Activated T-helper 17 cell treated with anti-CD3 and anti-CD28 coated beads, Interleukin-2, amount 50 U/mL, for 72 hours (primary cell): ENCODE measurements at regions not wholly inside any gene's neighbourhood (a gene's known extent, or its start where the extent isn't known, plus 50 kb on each side); places are given as distances from the start of the nearest gene placed in this dataset.
"Not testable (repeated sequence)": the region's sequence is repeated elsewhere in the genome, so short reads cannot be mapped to it uniquely, and the experiment has no call there.

Source experiments
- ATAC-seq: fragments of 150-1000 bp; cut with Tn5 transposase; replicated peaks from 2 replicates; pipeline ENCODE4 v1.10.0; 2021; ENCODE audit warnings: mild to moderate bottlenecking, moderate library complexity
- H3K27ac Mint-ChIP-seq: one replicate; pipeline ENCODE4 v1.8.0; 2022; ENCODE audit warnings: mixed read lengths
- H3K27me3 Mint-ChIP-seq: one replicate; pipeline ENCODE4 v1.8.0; 2022; ENCODE audit warnings: mixed read lengths
- H3K36me3 Mint-ChIP-seq: one replicate; pipeline ENCODE4 v1.8.0; 2022; ENCODE audit warnings: low read depth, mild to moderate bottlenecking, mixed read lengths
- H3K4me1 Mint-ChIP-seq: one replicate; pipeline ENCODE4 v1.8.0; 2022; ENCODE audit warnings: mixed read lengths
- H3K4me3 Mint-ChIP-seq: one replicate; pipeline ENCODE4 v1.8.0; 2022; ENCODE audit warnings: mild to moderate bottlenecking, mixed read lengths
- H3K9me3 Mint-ChIP-seq: one replicate; pipeline ENCODE4 v1.8.0; 2022; ENCODE audit warnings: mixed read lengths

DNA sequence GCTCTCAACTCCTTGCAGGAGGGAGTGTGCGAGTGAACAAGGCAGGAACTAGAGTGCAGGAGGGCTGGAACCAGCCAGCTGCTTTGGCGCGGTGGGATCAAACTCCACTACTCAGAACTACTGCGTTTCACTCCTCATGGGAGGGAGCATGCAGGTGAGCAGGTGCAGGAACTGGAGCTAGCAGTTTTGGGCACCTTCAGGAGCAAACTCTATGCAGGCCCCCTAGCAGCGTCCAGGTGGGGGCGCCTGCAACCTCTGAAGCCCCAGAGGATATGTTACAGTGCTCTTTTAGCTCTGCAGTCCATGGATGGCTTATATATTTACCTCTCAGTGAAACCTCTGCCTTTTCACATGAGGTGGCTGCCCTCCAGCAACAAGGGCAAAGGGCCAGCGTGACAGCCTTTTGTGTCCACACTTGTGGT is 1303.4 kb downstream of the PCDH9 start:
- no peak for ATAC-seq
- Mint-ChIP-seq H3K4me3 (no peak overlapping the region), H3K36me3 (no peaks in the 10 kb centered on the region), H3K27ac (no peak overlapping the region), H3K9me3 (peaks cover 7% of the 10 kb centered on the region), H3K27me3 (no peaks in the 10 kb centered on the region), H3K4me1 (no peaks in the 10 kb centered on the region)

DNA sequence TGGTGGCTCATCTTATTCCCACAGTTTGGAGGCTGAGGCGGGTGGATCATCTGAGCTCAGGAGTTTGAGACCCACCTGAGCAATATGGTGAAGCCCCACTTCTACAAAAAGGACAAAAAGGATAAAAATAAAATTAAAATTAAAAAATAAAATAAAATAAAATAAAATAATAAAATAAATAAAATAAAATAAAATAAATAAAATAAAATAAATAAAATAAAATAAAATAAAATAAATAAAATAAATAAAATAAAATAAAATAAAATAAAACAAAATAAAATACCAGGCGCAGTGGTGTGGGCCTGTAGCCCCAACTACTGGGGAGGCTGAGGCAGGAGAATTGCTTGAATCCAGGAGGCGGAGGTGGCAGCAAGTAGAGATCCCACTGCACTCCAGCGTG is 1307.3 kb downstream of the PCDH9 start:
- H3K27ac Mint-ChIP-seq, H3K4me1 Mint-ChIP-seq, H3K9me3 Mint-ChIP-seq, ATAC-seq, H3K4me3 Mint-ChIP-seq, H3K27me3 Mint-ChIP-seq, H3K36me3 Mint-ChIP-seq: not testable (repeated sequence)

DNA sequence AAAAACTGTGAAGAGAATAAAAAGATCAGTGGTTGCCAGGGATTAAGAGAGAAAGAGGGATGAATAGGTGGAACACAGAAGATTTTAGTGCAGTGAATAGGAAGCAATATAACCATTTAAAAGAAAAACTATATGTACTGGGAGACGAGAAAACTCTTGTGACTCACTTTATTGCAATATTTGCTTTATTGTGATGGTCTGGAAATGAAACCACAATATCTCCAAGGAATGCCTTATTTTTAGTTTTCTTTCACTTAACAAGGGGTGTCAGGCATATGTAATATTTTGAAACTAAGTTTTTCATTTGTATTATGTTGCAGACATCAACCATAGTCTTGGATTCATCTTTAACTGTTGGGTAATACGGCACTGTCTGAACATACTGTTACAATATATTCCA is 1308.2 kb downstream of the PCDH9 start:
- H3K27ac Mint-ChIP-seq, result no peak overlapping the region
- H3K4me1 Mint-ChIP-seq, result no peaks in the 10 kb centered on the region
- no peak for ATAC-seq
- no peaks in the 10 kb centered on the region for H3K27me3 Mint-ChIP-seq
- no peaks in the 10 kb centered on the region for H3K36me3 Mint-ChIP-seq
- H3K4me3 Mint-ChIP-seq, result no peak overlapping the region
- peaks cover 9% of the 10 kb centered on the region for H3K9me3 Mint-ChIP-seq

DNA sequence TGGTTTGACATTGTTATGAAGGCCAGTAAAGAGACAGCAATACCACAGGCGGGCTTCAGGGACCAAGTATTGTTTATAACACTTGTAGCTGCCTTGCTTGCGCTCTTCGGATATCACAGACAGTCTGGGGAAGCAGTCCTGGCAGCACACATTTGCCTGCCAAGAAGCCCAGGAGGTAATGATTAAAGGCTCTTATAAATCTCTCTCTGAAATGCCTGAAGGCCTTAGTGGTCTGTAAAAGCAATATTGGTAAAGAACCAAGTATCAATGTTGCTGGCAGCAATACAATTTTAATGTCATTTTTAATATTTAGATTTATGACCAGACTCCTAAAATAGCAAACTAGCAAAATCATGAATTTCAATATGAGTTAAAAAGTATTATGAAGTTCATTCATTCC is 1312.4 kb downstream of the PCDH9 start:
- Mint-ChIP-seq H3K36me3 (no peaks in the 10 kb centered on the region), H3K27me3 (no peaks in the 10 kb centered on the region), H3K9me3 (peaks cover 9% of the 10 kb centered on the region), H3K4me3 (no peak overlapping the region), H3K27ac (no peak overlapping the region), H3K4me1 (no peaks in the 10 kb centered on the region)
- ATAC-seq, result no peak

DNA sequence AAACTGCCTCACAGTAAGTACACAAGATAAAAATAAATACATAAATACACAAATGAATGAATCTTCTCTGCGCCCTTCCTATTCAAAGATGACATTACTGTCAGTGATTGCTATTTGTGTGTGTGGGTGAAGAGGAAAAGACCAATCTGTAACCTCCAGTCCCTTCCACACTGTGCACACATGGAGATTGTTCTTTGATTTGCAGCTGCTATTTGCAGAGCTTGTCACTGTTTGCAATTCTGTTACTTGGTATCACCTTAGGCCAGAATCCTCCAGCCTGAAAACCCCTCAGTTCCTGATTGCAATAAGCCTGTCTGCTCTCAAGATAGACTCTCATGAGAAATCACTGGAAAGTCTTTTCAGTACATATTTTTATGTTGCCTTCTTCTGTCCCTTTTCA is 1314.9 kb downstream of the PCDH9 start:
- H3K27ac Mint-ChIP-seq, result no peak overlapping the region
- H3K4me1 Mint-ChIP-seq, result no peaks in the 10 kb centered on the region
- H3K27me3 Mint-ChIP-seq, result no peaks in the 10 kb centered on the region
- no peak overlapping the region for H3K4me3 Mint-ChIP-seq
- peaks cover 9% of the 10 kb centered on the region for H3K9me3 Mint-ChIP-seq
- ATAC-seq, result no peak
- H3K36me3 Mint-ChIP-seq, result no peaks in the 10 kb centered on the region

DNA sequence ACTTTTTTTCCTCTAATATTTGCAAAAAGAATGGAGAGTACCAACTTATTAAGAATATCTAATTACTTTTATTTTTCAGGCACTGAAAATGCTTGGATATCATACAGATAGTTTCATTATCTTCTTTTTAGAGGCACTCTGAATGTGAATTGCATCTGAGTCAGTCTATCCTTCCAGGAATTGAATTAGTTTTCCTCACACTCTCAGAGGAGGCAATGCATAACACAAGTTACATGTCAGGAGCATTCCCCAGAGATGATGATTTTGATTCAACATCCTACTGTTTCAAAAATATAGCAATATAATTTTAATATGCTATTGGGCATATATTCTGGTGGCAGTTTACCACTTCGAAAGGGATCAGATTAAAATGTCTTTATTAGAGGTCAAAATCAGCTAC is 1315.4 kb downstream of the PCDH9 start:
- Mint-ChIP-seq H3K4me1 (no peaks in the 10 kb centered on the region), H3K27me3 (no peaks in the 10 kb centered on the region), H3K27ac (no peak overlapping the region), H3K36me3 (no peaks in the 10 kb centered on the region), H3K4me3 (no peak overlapping the region), H3K9me3 (peaks cover 9% of the 10 kb centered on the region)
- no peak for ATAC-seq

DNA sequence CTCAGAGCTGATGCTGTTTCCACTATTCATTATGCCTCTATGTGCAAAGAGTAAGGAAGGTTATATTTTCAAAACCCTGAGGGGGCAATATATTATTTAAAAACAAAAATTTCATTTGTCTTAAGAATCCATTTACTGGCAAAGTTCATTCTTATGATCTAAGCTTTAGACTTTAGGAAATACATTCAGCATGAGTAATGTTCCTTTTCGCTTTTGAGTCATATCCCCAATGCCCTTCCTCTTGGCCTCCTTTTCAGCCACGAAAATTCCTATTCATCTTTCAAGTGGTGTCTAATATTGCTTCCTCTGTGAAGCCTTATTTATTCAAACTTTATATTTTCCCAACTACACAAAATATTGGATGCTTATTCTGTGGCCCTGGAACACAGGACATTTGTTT is 1317.0 kb downstream of the PCDH9 start:
- no peak overlapping the region for H3K27ac Mint-ChIP-seq
- H3K36me3 Mint-ChIP-seq, result no peaks in the 10 kb centered on the region
- no peak overlapping the region for H3K4me3 Mint-ChIP-seq
- peaks cover 11% of the 10 kb centered on the region for H3K9me3 Mint-ChIP-seq
- no peaks in the 10 kb centered on the region for H3K27me3 Mint-ChIP-seq
- no peak for ATAC-seq
- no peaks in the 10 kb centered on the region for H3K4me1 Mint-ChIP-seq

DNA sequence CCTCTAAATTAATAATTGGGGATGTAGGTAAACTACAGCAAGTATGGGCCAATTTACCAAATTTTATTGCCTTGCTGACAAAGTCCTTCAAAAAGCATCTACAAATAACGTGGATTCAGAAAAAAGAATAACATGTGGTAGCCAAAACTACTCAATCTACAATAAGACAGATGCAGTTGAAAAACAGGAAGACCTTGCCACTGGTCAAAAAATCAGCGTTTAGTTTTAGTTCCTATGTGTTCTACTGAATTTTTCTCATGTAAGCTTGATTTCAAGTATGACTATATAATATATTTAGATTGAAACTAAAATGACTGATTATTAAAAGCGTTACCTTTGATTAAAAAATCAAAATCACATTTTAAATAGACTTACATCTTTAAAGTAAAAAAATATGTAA is 1317.6 kb downstream of the PCDH9 start:
- Mint-ChIP-seq H3K27me3 (no peaks in the 10 kb centered on the region), H3K4me3 (no peak overlapping the region), H3K9me3 (peaks cover 13% of the 10 kb centered on the region), H3K4me1 (no peaks in the 10 kb centered on the region), H3K27ac (no peak overlapping the region), H3K36me3 (no peaks in the 10 kb centered on the region)
- ATAC-seq, result no peak

DNA sequence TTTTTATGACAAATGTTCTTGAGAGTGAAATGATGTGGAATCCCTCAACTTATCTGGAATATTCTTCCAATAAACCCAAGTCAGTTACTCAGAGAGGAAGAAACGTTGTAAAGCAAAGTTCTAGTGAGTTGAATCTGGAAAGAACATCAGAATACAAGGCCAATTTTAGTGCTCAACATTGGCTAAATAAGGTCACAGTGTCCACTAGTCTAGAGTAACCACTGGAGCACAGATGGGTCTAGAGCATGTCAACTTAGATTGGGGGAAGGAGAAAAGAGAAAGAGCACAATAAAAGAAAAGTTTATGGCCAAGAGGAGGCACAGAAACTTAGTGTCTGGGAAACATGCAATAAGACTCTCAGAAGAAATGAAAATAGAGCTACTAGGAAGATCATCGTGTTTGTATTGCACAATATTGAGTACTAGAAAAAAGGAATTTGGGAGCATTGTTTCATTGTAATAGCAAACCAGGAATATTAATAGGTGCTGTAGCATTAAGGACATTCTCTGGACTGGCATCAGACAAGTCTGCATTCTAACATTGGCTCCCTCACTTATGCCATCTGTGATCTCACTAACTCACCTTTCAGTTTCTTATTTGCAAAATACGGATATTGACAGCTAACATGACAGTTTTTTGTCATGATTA is 1318.5 kb downstream of the PCDH9 start:
- Mint-ChIP-seq H3K27ac (no peak overlapping the region), H3K27me3 (no peaks in the 10 kb centered on the region), H3K36me3 (no peaks in the 10 kb centered on the region), H3K4me3 (no peak overlapping the region), H3K4me1 (no peaks in the 10 kb centered on the region), H3K9me3 (peaks cover 13% of the 10 kb centered on the region)
- no peak for ATAC-seq

DNA sequence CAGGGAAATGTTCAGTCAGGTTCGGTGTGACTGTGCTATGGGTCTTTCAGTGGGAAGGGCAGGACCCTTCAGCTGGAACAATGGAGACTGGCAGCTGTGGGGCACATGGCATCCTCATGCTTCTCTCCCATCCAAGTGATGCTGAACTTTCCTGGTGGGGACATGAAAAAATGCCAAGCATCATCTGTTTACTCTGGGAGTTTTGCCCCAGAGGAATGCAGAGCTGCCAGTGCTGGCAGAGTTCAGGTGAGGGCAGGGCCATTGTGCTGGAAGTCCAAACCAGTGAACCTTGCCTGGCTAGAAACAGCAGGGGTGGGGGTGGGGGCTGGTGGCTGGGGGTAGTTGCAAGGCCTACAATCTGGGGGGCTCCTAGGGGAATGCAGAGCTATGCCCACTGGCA is 1320.6 kb downstream of the PCDH9 start:
- no peaks in the 10 kb centered on the region for H3K4me1 Mint-ChIP-seq
- no peak overlapping the region for H3K4me3 Mint-ChIP-seq
- H3K27ac Mint-ChIP-seq, result no peak overlapping the region
- no peaks in the 10 kb centered on the region for H3K27me3 Mint-ChIP-seq
- no peak for ATAC-seq
- no peaks in the 10 kb centered on the region for H3K36me3 Mint-ChIP-seq
- H3K9me3 Mint-ChIP-seq, result peaks cover 20% of the 10 kb centered on the region

DNA sequence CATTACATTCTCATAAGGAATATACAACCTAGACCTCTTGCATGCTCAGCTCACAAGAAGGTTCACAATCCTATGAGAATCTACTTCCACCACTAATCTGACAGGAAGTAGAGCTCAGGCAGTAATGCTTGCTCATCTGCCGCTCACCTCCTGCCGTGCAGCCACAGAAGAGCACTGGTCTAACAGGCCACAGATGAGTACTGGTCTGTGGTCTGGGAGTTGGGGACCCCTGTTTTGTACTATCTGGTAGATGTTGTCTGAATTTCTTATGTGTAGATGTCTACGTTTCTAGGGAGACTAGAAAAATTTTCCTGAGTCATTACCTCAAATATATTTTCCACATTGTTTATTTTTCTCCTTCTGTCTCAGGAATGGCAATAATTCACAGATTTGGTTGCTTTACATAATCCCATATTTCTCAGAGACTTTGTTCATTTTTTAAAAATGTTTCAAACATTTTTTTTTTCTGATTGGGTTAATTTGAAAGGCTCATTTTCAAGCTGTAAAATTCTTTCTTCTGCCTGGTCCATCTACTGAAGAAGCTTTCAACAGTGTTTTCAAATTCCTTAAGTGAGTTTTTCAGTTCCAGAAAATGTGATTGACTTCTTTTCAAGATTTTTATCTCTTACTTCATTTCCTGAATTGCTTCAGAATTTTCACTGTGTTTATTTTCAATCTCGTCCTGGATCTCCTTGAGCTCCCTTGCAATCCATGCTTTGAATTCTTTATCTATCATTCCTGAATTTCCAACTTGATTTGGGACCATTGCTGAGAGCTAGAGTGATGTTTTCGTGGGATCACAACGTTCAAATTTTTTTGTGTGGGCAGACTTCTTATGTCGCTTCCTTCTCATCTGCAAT is 1322.2 kb downstream of the PCDH9 start:
- ATAC-seq, result no peak
- Mint-ChIP-seq H3K27ac (no peak overlapping the region), H3K4me1 (no peaks in the 10 kb centered on the region), H3K36me3 (no peaks in the 10 kb centered on the region), H3K27me3 (no peaks in the 10 kb centered on the region), H3K4me3 (no peak overlapping the region), H3K9me3 (peaks cover 20% of the 10 kb centered on the region)

DNA sequence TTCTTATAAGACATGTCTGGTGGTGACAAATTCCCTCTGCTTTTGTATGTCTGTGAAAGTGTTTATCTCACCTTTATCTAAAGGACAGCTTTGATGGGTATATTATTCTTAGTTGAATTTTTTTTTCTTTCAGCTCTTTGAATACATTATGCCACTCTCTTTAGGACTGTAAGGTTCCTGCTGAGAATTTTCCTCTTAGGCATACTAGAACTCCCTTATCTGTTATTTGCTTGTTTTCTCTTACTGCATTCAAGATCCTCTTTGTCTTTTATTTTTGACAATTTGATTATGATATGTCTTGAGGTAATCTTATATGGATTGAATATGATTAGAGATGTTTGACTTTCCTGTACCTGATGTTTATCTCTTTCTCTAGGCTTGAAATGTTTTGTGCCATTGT is 1328.4 kb downstream of the PCDH9 start:
- Mint-ChIP-seq H3K27ac (no peak overlapping the region), H3K4me1 (no peaks in the 10 kb centered on the region), H3K27me3 (no peaks in the 10 kb centered on the region), H3K4me3 (no peak overlapping the region), H3K9me3 (peaks cover 27% of the 10 kb centered on the region), H3K36me3 (no peaks in the 10 kb centered on the region)
- ATAC-seq, result no peak

DNA sequence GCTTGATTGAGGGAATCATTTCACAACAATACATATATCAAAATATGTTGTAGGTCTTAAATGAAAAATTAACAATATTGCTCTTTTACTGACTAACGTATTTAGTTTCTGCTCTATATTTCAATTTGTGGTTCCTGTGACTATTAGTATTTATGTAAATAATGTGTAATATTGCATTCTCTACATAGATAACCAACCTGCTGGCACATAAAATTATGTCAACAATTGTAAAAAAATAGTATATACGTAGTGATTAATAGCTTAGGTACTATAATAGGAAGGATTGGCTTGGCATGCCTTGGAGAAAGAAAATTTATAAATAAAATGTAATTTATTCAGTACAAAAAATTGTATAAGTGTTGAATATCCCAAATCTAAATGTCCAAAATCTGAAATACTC is 1336.1 kb downstream of the PCDH9 start:
- H3K27ac Mint-ChIP-seq, result no peak overlapping the region
- no peaks in the 10 kb centered on the region for H3K4me1 Mint-ChIP-seq
- no peaks in the 10 kb centered on the region for H3K27me3 Mint-ChIP-seq
- H3K4me3 Mint-ChIP-seq, result no peak overlapping the region
- H3K9me3 Mint-ChIP-seq, result peaks cover 10% of the 10 kb centered on the region
- H3K36me3 Mint-ChIP-seq, result no peaks in the 10 kb centered on the region
- no peak for ATAC-seq

DNA sequence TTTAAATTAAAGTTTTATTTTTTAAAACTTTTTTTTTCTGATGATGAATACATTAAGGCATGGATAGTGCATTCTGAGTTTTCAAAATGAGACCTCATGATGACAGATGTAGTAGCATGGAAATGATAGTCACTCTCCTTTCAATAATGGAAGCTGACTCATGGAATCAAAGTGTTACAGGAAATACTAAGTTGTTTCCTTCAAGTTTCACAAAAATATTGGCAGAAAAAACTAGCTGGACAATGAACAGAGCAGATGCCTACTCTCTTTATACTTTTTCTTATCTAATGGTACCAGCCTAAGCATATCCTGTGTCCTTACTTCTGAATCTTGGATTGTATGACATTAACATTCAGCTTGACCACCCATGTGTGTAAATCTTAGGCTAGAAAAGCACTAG is 1337.3 kb downstream of the PCDH9 start:
- no peak for ATAC-seq
- H3K27ac Mint-ChIP-seq, result no peak overlapping the region
- H3K4me1 Mint-ChIP-seq, result no peaks in the 10 kb centered on the region
- peaks cover 9% of the 10 kb centered on the region for H3K9me3 Mint-ChIP-seq
- H3K27me3 Mint-ChIP-seq, result no peaks in the 10 kb centered on the region
- H3K36me3 Mint-ChIP-seq, result no peaks in the 10 kb centered on the region
- no peak overlapping the region for H3K4me3 Mint-ChIP-seq

DNA sequence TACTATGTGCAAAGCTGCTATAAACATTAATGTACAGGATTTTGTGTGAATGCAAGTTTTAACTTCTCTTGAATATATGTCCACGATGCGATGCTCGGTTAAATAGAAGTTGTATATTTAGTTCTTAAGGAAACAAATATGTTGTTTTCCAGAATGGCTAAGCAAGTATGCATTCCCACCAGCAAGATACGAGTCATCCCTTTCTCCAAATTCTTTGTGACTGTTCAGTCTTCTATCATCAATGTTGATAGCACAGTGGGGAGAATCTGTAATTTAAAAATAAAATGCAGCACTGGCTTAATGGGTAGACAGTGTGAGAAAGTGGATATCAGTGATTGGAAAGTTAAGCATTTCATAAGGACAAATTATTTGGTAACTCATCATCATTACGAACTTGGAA is 1340.8 kb downstream of the PCDH9 start:
- Mint-ChIP-seq H3K27me3 (no peaks in the 10 kb centered on the region), H3K36me3 (no peaks in the 10 kb centered on the region), H3K27ac (no peak overlapping the region), H3K9me3 (peaks cover 3% of the 10 kb centered on the region), H3K4me3 (no peak overlapping the region), H3K4me1 (no peaks in the 10 kb centered on the region)
- ATAC-seq, result no peak
